Activated gamma-delta T cell treated with Interleukin-2 at 50 U/mL for 16 hours (primary cell): ENCODE measurements at regions not wholly inside any gene's neighbourhood (a gene's known extent, or its start where the extent isn't known, plus 50 kb on each side); places are given as distances from the start of the nearest gene placed in this dataset.
"Not testable (repeated sequence)": the region's sequence is repeated elsewhere in the genome, so short reads cannot be mapped to it uniquely, and the experiment has no call there.

Experiments
- DNase-seq: peaks from one replicate; pipeline ENCODE4 v3.0.0-alpha.2; 2020

DNA sequence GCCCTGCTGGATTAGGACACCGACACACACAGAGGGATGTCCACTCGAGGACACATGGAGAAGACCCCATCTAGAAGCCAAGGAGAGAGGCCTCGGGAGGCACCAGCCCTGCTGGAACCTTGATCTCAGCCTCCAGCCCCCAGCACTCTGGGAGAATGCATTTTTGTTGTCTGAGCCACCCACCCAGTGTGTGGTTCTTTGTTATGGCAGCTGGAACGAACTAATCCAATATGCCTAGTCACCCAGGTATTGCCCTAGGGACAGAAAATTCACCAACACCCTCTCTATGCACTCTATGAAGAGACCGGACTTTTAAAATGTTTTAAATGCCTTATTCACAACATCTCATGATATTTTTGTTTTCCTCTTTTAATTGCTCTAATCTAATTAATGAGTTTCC lies 117.4 kb downstream of the CRYAA start:
- DNase-seq, result no peak

GRCh38 chr21:43284700-43285099 lies 115.9 kb downstream of the CRYAA start:
- no peak for DNase-seq

GRCh38 chr21:43284238-43284637 lies 115.4 kb downstream of the CRYAA start:
- DNase-seq, result no peak

DNA sequence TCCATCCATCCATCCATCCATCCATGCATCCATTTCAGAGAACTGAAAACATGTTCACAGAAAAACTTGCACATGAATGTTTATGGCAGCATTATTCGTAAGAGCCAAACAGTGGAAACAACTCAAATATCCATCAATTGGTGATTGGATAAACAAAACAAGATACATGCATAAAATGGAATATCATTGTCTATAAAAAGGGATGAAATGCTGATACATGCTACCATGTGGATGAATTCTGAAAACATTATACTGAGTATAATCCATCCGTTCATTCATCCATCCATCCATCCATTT lies 115.1 kb downstream of the CRYAA start:
- DNase-seq, result not testable (repeated sequence)

DNA sequence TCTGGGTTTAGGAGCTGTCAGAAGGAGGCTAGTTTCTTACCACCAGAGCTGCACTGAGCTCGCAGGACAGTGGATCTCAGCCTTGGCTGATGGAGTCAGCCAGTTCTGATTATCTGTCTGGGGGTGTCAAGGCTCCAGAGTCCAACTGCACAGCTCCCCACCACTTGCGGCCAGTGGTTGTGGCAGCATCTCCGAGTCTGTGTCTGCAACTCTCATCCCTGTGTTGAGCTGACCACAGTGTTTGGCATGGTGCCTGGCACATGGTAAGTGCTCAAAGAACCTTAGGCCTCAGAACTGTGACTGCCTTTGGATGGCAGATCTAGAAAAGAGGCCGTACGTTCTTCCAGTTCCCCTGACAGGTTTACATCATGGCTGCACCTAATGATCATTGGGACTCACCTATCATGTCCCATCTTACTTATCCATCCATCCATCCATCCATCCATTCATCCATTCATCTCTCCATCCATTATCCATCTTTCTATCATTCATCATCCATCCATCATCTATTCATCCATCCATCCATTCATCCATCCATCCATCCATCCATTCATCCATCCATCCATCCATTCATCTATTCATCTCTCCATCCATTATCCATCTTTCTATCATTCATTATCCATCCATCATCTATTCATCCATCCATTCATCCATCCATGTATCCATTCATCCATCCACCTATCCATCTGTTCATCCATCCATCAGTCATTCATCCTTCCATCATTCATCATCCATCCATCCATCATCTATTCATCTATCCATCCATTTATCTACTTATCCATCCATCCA lies 114.5 kb downstream of the CRYAA start:
- DNase-seq, result no peak

DNA sequence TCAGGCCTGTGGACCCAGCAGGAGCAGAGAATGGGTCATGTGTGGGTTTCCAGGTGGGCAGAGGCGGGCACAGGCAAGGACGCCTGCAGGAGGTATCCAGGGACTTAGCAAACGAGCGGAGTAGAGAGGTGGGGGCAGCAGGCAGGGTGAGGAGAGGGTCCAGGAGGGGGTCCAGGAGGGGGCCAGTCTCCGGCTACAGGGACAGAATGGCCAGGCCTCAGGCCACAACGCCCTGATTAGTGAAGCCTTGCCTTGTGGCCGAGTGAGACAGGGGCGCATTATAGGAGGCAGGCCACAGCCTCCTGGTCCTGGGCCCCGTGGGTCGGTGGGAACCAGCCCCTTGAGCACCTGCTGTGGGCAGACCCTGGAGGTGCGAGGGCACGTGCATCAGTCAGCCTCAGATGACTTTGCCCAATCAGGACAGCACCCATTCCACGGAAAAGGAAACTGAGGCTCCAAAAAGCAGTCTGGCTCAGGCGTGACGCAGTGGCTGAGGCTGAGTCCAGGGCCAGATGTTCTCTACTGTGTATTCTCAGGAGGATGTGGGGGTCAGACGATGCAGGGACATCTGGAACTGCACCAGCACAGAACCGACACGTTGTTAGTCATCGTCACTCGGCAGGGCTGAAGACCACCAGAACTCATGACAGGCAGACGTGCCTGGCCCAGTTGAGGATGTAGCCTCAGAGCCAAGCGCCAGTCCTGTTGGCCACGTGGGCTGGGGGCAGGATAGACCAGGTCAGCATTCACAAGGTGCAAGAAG lies 113.7 kb downstream of the CRYAA start:
- DNase-seq, result no peak

- no peak for DNase-seq
These were observed 113.0 kb downstream of the CRYAA start for GRCh38 chr21:43281661-43282357.

GRCh38 chr21:43280949-43281633 lies 112.3 kb downstream of the CRYAA start:
- no peak for DNase-seq

DNA sequence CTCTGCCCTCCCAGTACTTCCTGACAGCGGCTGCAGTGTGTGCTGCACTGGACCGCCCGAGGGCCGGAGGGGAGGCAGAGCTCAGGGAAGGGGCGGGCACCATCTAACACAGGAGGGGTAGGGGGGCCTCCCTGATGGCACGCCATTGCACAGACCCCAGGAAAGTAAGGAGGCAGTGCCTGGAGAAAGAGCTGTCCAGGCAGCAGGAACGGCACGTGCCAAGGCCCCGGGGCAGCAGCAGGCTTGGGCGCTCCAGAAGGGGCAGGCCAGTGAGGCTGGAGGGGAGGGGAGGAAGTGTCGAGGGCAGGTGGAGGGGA lies 110.7 kb downstream of the CRYAA start:
- no peak for DNase-seq

GRCh38 chr21:43278766-43279577 lies 110.2 kb downstream of the CRYAA start:
- no peak for DNase-seq

DNA sequence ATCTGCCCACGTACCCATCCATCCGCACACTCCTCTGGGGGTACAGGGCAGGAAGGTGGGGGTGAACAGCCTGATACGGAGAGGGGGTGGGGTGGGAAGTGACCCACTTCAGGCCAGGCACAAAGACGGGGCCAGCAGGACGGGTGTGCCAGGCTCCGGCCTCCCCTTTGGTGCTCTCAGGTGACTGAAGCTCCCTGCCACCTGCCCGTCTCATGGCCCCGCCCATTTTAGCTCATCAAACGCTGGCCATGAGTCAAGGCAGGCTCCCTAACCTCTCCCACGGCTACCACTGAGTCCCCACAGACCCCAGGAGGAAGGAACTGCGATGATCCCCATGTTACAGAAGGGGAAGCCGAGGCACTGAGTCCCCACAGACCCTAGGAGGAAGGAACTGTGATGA lies 109.6 kb downstream of the CRYAA start:
- DNase-seq, result no peak

GRCh38 chr21:43277481-43278351 lies 108.9 kb downstream of the CRYAA start:
- no peak for DNase-seq

DNA sequence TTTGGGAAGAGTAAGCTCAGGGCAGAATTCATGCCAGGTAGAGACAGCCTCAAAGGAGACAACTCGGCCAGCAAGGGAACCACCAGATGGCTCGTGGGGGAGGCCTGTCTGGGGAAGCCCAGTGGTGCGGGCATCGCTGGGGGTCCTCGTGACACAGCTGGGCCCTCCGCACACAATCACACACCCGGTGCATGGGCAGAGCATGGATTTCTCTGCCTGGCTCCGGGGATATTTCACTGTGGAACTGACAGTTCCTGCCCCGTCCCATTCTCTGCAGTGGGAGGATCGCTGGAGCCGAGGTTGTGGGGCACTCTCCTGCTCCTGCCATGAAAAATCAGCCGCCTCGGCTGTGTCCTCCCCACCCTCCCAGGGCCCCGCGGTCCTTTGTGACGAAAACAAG lies 108.0 kb downstream of the CRYAA start:
- DNase-seq, result no peak

- DNase-seq, result no peak
These were observed 106.8 kb downstream of the CRYAA start for GRCh38 chr21:43275421-43276211.

DNA sequence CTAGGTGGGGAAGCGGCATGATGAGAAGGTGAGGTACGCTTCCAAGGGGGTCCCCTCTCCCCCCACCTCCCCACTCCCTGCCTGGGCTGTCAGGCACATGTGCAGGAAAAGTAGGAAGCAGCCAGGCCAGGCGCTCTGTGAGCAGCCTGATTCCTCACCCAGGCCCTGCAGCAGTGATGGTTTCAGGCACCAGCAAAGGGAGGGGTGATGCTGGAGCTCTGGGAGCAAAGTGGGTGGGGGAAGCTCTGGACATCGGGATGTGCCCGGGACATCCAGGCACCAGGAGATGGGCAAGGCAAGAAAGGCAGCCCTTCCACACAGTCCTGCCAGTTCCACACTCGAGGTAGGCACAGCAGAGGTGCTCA lies 106.1 kb downstream of the CRYAA start:
- no peak for DNase-seq

- DNase-seq, result no peak
These were observed 105.5 kb downstream of the CRYAA start for GRCh38 chr21:43274022-43274945.

GRCh38 chr21:43273708-43274021 lies 104.9 kb downstream of the CRYAA start:
- no peak for DNase-seq

- no peak for DNase-seq
These were observed 104.4 kb downstream of the CRYAA start for GRCh38 chr21:43273016-43273707.

DNA sequence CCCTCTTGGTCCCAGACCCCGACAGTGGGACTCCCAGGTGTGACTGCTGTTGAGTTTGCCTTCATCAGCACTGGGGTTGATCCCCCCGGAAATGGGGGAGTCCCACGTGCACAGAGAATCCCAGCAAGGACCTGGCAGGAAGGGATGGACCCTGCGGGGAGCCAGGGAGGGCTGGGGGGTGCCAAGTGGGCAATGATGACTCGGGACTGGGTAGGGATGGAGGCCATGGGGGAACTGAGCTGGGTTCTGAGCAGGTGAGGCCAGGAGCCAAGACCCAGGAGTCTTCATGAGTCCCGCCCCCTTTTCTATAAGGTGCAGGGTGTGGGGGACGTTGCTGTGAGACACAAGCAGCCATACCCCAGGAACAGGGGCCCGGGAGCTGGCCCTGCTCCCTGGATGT lies 103.8 kb downstream of the CRYAA start:
- DNase-seq, result no peak
